OCI-LY7 (cell line): ENCODE measurements at regions not wholly inside any gene's neighbourhood (a gene's known extent, or its start where the extent isn't known, plus 50 kb on each side); places are given as distances from the start of the nearest gene placed in this dataset.

Source experiments
- EZH2phosphoT487 ChIP-seq: fragments of 200-600 bp; sonication (generic); IDR thresholded peaks from 2 replicates; pipeline ENCODE4 v1.6.1; 2018; ENCODE audit warnings: low read depth, borderline replicate concordance, mild to moderate bottlenecking, mixed run types, antibody characterized with exemption, low read length, moderate library complexity, mixed read lengths
- TF ChIP-seq, protein P1 (sequence below): fragments of 200-600 bp; sonication (generic); conservative IDR thresholded peaks from 2 replicates; pipeline ENCODE4 v1.5.1; 2014; ENCODE audit warnings: mild to moderate bottlenecking, antibody characterized with exemption, low read length, moderate library complexity, mixed read lengths

DNA sequence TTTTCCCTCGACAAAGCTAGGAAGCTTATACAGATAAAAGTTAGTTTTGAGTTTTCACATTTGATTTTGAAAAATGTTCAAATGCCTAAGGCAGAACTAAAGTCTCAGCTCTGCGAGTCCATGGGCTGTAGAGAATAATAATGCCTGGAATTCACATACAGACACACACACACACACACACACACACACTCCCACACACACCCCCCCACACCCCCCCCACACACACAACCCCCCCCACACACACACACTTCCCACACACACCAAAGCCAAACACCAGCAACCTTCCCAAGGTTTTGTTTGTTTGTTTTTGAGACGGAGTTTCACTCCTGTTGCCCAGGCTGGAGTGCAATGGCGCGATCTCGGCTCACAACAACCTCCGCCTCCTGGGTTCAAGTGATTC lies 62.8 kb upstream of the EIF5 start:
- TF ChIP-seq, protein P1, sequence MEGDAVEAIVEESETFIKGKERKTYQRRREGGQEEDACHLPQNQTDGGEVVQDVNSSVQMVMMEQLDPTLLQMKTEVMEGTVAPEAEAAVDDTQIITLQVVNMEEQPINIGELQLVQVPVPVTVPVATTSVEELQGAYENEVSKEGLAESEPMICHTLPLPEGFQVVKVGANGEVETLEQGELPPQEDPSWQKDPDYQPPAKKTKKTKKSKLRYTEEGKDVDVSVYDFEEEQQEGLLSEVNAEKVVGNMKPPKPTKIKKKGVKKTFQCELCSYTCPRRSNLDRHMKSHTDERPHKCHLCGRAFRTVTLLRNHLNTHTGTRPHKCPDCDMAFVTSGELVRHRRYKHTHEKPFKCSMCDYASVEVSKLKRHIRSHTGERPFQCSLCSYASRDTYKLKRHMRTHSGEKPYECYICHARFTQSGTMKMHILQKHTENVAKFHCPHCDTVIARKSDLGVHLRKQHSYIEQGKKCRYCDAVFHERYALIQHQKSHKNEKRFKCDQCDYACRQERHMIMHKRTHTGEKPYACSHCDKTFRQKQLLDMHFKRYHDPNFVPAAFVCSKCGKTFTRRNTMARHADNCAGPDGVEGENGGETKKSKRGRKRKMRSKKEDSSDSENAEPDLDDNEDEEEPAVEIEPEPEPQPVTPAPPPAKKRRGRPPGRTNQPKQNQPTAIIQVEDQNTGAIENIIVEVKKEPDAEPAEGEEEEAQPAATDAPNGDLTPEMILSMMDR, result no peak
- no peak for TF ChIP-seq EZH2phosphoT487
